Esophagus squamous epithelium (tissue), 5 donors: ENCODE measurements at regions not wholly inside any gene's neighbourhood (a gene's known extent, or its start where the extent isn't known, plus 50 kb on each side); places are given as distances from the start of the nearest gene placed in this dataset.
"Not testable (repeated sequence)": the region's sequence is repeated elsewhere in the genome, so short reads cannot be mapped to it uniquely, and the experiment has no call there.

ENCODE experiments used
- DNase-seq: peaks from one replicate; lab custom pipeline; 2025; lab: John Stamatoyannopoulos, UW
- H3K27ac ChIP-seq, 4 donors: fragments of 200-600 bp; sonication (generic); one replicate each; pipeline ENCODE4 v1.5.1; 2016 to 2019; ENCODE audit warnings: mild to moderate bottlenecking in 1 of 4
- H3K27me3 ChIP-seq, 4 donors: fragments of 200-600 bp; sonication (generic); 1 replicate in 3 of 4; 2 replicates in 1 of 4; pipeline versions ENCODE4 v1.5.1 to v1.6.0; 2017 to 2021; ENCODE audit warnings: antibody characterized with exemption in 1 of 4
- H3K36me3 ChIP-seq, 3 donors: fragments of 200-600 bp; sonication (generic); one replicate each; pipeline ENCODE4 v1.5.1; 2016 to 2019
- H3K4me1 ChIP-seq, 3 donors: fragments of 200-600 bp; sonication (generic); one replicate each; pipeline ENCODE4 v1.5.1; 2017 to 2019
- H3K4me3 ChIP-seq, 4 donors: fragments of 200-600 bp; sonication (generic); 1 replicate in 3 of 4; 2 replicates in 1 of 4; pipeline ENCODE4 v1.5.1; 2016 to 2019; ENCODE audit warnings: mild to moderate bottlenecking in 2 of 4, moderate library complexity in 1 of 4
- H3K9me3 ChIP-seq, 3 donors: fragments of 200-600 bp; sonication (generic); one replicate each; pipeline ENCODE4 v1.5.1; 2016 to 2019
- CTCF ChIP-seq, 6 experiments: fragments of 450-650 bp in 4 of 6; fragments of 200-600 bp in 2 of 6; sonication (generic) in 2 of 6; IDR thresholded peaks; one replicate each; pipeline ENCODE4 v1.5.1; 2016 to 2019; ENCODE audit warnings: antibody characterized with exemption in 6 of 6, mild to moderate bottlenecking in 4 of 6, moderate library complexity in 4 of 6
- POLR2A ChIP-seq, 4 donors: fragments of 450-650 bp; IDR thresholded peaks; one replicate each; pipeline ENCODE4 v1.6.1; 2017; ENCODE audit warnings: antibody characterized with exemption in 4 of 4, mild to moderate bottlenecking in 4 of 4, moderate library complexity in 3 of 4
- WGBS, 2 donors: methylation state at CpG; one replicate each; pipeline ENCODE4 v1.1.5; 2018; 5-methylcytosine and 5-hydroxymethylcytosine counted together
- intact Hi-C: fragments of 100-400 bp; cut with DNase I; formaldehyde crosslinking; loops from one replicate; pipeline ENCODE4 v1.15.0; 2022
- donor health status: DM: yes; HTN: yes; CAD: no.

DNA sequence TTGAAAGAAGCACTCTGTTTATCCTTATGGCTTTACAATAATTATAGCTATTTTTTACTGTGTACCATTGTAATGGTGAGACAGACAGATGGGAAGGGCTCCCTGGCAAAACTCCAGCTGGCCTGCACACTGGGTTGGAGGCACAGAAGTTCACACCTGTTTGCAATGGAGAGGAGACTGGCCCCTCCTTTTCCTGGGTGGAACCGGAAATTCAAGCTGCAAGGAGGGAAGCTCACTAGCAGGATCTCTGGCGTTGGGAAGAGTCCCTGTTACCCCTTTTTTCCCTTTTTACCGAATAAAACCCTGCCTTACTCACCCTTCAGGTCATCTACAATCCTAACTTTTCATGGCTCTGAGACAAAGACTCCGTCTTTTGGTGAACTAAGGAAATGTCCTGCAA, 100.3 kb upstream of the TFPI start:
- no peaks in the 10 kb centered on the region for H3K9me3 ChIP-seq
- no peak for TF ChIP-seq POLR2A (IDR thresholded peaks at IDR 0.05)
- TF ChIP-seq CTCF (IDR thresholded peaks at IDR 0.05): no peak
- WGBS, 2 donors: 46 to 60% methylated on average over 4 of the region's 4 CpGs
- no peak for DNase-seq
- intact Hi-C loops: no loop called here
- no peaks in the 10 kb centered on the region for H3K36me3 ChIP-seq
- no peak overlapping the region for H3K4me3 ChIP-seq
- no peaks in the 10 kb centered on the region for H3K4me1 ChIP-seq
- H3K27me3 ChIP-seq: no peaks in the 10 kb centered on the region
- H3K27ac ChIP-seq: no peak overlapping the region

- Histone ChIP-seq H3K27ac (no peak overlapping the region), H3K4me1 (no peaks in the 10 kb centered on the region), H3K36me3 (no peaks in the 10 kb centered on the region), H3K27me3 (no peaks in the 10 kb centered on the region), H3K4me3 (no peak overlapping the region), H3K9me3 (no peaks in the 10 kb centered on the region)
- no peak for TF ChIP-seq CTCF (IDR thresholded peaks at IDR 0.05)
- no peak for TF ChIP-seq POLR2A (IDR thresholded peaks at IDR 0.05)
- intact Hi-C loops: no loop called here
- WGBS, 2 donors: 72 to 75% methylated on average over 7 to 8 of the region's 9 CpGs
- no peak for DNase-seq
Measured at GRCh38 chr2:187655001-187655400, 100.8 kb upstream of the TFPI start.

DNA sequence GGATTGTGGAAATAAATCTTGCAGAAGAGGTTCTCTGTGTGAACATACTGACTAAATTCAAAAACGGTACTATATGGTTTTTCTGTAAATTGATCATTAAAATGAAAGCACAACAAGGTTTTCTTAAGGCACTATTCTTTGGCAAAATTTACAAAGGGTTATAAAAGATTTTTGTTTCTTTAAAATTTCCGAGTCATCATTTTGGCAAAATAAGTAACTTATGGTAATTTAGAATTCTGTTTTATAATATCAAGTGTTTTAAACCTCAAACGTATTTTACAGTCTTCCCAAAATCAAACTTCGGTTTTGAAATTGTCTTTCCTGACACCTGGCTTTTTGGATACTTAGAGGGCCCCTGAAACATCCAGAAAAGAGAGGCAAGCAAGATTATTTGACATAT, 101.9 kb upstream of the TFPI start:
- no peak for DNase-seq
- TF ChIP-seq POLR2A (IDR thresholded peaks at IDR 0.05) (no peak), CTCF (IDR thresholded peaks at IDR 0.05) (no peak)
- Histone ChIP-seq H3K27me3 (no peaks in the 10 kb centered on the region), H3K4me1 (no peaks in the 10 kb centered on the region), H3K4me3 (no peak overlapping the region), H3K9me3 (no peaks in the 10 kb centered on the region), H3K36me3 (no peaks in the 10 kb centered on the region), H3K27ac (no peak overlapping the region)
- WGBS, 2 donors: 58 to 62% methylated on average over 4 of the region's 4 CpGs
- intact Hi-C loops: no loop called here

DNA sequence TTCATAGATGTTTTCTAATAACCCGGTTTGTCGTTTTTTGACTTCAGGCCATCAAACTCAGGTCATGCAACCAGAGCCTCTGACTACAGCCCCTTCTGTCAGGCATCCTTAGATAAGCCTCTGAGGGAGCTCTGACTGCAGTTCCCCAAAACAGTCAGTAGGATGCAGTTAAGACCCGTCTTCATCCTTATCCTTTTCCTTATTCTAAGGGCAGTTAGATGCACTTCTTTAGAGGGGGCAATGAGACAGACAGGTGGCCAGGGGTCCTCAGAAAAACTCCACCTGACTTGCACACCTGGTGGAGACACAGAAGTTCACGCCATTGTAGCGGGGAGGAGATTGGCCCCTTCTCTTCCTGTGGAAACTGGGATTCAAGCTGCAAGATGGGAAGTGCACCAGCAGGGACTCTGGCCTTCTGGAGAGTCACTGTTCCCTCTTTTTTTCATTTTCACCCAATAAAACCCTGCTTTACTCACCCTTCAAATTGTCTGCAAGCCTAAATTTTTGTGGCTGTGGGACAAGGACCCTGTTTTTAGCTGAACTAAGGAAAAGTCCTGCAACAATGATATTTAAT, 104.8 kb upstream of the TFPI start:
- no peak for DNase-seq
- no peak overlapping the region for H3K27ac ChIP-seq
- intact Hi-C loops: no loop called here
- TF ChIP-seq CTCF (IDR thresholded peaks at IDR 0.05) (peak in 1 of 6 experiments; percentile 8), POLR2A (IDR thresholded peaks at IDR 0.05) (no peak)
- 22 to 31% methylated on average over 3 to 5 of the region's 5 CpGs for WGBS, 2 donors
- H3K36me3 ChIP-seq: no peaks in the 10 kb centered on the region
- no peaks in the 10 kb centered on the region for H3K4me1 ChIP-seq
- peaks cover 0 to 4% (median 0%) of the 10 kb centered on the region in 3 donors for H3K9me3 ChIP-seq
- no peak overlapping the region for H3K4me3 ChIP-seq
- no peaks in the 10 kb centered on the region for H3K27me3 ChIP-seq

DNA sequence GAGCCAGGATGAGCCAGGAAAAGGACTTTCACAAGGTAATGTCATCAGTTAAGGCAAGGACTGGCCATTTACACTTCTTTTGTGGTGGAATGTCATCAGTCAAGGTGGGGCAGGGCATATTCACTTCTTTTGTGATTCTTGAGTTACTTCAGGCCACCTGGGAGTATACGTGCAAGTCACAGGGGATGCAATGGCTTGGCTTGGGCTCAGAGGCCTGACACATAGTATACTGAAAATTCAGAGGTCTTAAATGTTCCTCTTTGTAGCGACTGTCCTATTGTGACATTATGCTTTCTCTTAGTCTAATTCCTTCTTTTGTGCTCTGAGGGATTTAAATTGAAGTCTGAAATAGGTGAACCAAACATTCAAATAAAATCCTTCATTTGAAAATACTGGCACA, 121.8 kb upstream of the TFPI start:
- H3K9me3 ChIP-seq, H3K4me1 ChIP-seq, H3K27me3 ChIP-seq, H3K36me3 ChIP-seq, DNase-seq, intact Hi-C loops, H3K4me3 ChIP-seq, H3K27ac ChIP-seq: not testable (repeated sequence)
- 80 to 83% methylated on average over 2 of the region's 2 CpGs for WGBS, 2 donors

- no peak for DNase-seq
- Histone ChIP-seq H3K27ac (no peak overlapping the region), H3K27me3 (no peaks in the 10 kb centered on the region), H3K4me1 (no peaks in the 10 kb centered on the region), H3K36me3 (no peaks in the 10 kb centered on the region), H3K9me3 (no peaks in the 10 kb centered on the region), H3K4me3 (no peak overlapping the region)
- TF ChIP-seq POLR2A (IDR thresholded peaks at IDR 0.05) (no peak), CTCF (IDR thresholded peaks at IDR 0.05) (no peak)
- intact Hi-C loops: no loop called here
Measured at GRCh38 chr2:187679454-187679853, 125.2 kb upstream of the TFPI start.
